Mammary epithelial cell (primary cell): ENCODE measurements at regions not wholly inside any gene's neighbourhood (a gene's known extent, or its start where the extent isn't known, plus 50 kb on each side); places are given as distances from the start of the nearest gene placed in this dataset.

Experiments used
- CTCF ChIP-seq, 2 donors: IDR thresholded peaks in 1 of 2; conservative IDR thresholded peaks in 1 of 2; 2 replicates each; pipeline ENCODE4 v1.5.1; 2011 to 2012; ENCODE audit warnings: inconsistent platforms in 2 of 2, low read length in 2 of 2, mild to moderate bottlenecking in 2 of 2, control low read depth in 1 of 2, low read depth in 1 of 2; ENCODE audit not compliant: insufficient read depth in 1 of 2; ENCODE audit errors: extremely low read depth in 1 of 2
- EZH2 ChIP-seq: IDR thresholded peaks from 2 replicates; pipeline ENCODE4 v1.6.1; 2012; ENCODE audit warnings: low read length, inconsistent platforms, borderline replicate concordance

DNA sequence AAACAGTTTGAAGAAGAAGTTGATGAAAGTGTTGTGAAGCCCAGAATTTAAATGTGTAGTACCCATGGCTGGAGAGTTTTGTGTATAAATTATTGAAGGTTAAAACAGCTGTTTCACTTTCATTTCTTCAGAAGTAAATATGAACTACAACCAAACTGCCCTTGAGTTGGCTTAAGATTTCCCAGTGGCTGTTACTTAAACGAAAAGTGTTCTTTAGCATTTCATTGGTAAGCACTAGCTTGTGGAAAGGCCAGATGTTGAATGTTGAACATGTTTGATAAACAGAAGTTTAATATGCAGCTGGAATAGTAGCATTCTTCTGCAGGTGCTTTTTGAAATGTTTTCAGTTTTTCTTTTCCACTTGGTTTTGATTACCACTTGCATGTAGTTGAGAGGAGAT is 83.2 kb upstream of the TNRC6B start:
- TF ChIP-seq CTCF (conservative IDR thresholded peaks at IDR 0.05 in 1 of 2, IDR thresholded peaks at IDR 0.05 in 1 of 2; ENCODE audit: extremely low read depth in 1 of 2, insufficient read depth in 1 of 2, low read depth in 1 of 2, low read length in 2 of 2) (no peak), EZH2 (no peak)
